DOHH2 (cell line): ENCODE measurements at regions not wholly inside any gene's neighbourhood (a gene's known extent, or its start where the extent isn't known, plus 50 kb on each side); places are given as distances from the start of the nearest gene placed in this dataset.

ENCODE experiments used
- H3F3A ChIP-seq: fragments of 200-600 bp; sonication (generic), shearing (Covaris generic); 2 replicates; pipeline ENCODE4 v1.6.0; 2016; ENCODE audit warnings: antibody characterized with exemption, mild to moderate bottlenecking; ENCODE audit not compliant: control insufficient read depth, insufficient read depth
- H3K27ac ChIP-seq: fragments of 200-600 bp; sonication (generic); 2 replicates; pipeline ENCODE4 v1.5.1; 2014; ENCODE audit warnings: low read depth, mild to moderate bottlenecking, low read length, moderate library complexity
- H3K27me3 ChIP-seq: fragments of 200-600 bp; sonication (generic); 2 replicates; pipeline ENCODE4 v1.6.1; 2014; ENCODE audit warnings: mild to moderate bottlenecking, low read length, mixed read lengths; ENCODE audit not compliant: control insufficient read depth
- H3K36me3 ChIP-seq: fragments of 200-600 bp; sonication (generic); 2 replicates; pipeline ENCODE4 v1.6.1; 2014; ENCODE audit warnings: mild to moderate bottlenecking, low read length, moderate library complexity, mixed read lengths; ENCODE audit not compliant: control insufficient read depth
- H3K4me1 ChIP-seq: fragments of 200-600 bp; sonication (generic); 2 replicates; pipeline ENCODE4 v1.6.1; 2014; ENCODE audit warnings: mild to moderate bottlenecking, low read length, mixed read lengths; ENCODE audit not compliant: control insufficient read depth
- H3K4me2 ChIP-seq: fragments of 200-600 bp; sonication (generic); 2 replicates; pipeline ENCODE4 v1.6.0; 2014; ENCODE audit warnings: mild to moderate bottlenecking, low read length, moderate library complexity
- H3K4me3 ChIP-seq: fragments of 200-600 bp; sonication (generic); 2 replicates; pipeline ENCODE4 v1.5.1; 2014; ENCODE audit warnings: mild to moderate bottlenecking, low read length, mixed read lengths
- H3K79me2 ChIP-seq: fragments of 200-600 bp; sonication (generic); 2 replicates; pipeline ENCODE4 v1.6.1; 2014; ENCODE audit warnings: mild to moderate bottlenecking, low read length, mixed read lengths; ENCODE audit not compliant: control insufficient read depth
- H3K9me2 ChIP-seq: fragments of 200-600 bp; sonication (generic); replicated peaks from 2 replicates; pipeline ENCODE4 v1.6.1; 2014; ENCODE audit warnings: mild to moderate bottlenecking, low read length, mixed read lengths; ENCODE audit not compliant: control insufficient read depth
- H3K9me3 ChIP-seq: fragments of 200-600 bp; sonication (generic); 2 replicates; pipeline ENCODE4 v1.6.1; 2014; ENCODE audit warnings: antibody characterized with exemption, low read length, mixed read lengths; ENCODE audit not compliant: control insufficient read depth, insufficient read depth
- H4K20me1 ChIP-seq: fragments of 200-600 bp; sonication (generic); 2 replicates; pipeline ENCODE4 v1.6.0; 2014; ENCODE audit warnings: low read depth, mild to moderate bottlenecking, antibody characterized with exemption, low read length, moderate library complexity; ENCODE audit not compliant: control insufficient read depth, insufficient read depth
- EZH2phosphoT487 ChIP-seq: fragments of 200-600 bp; sonication (generic); IDR thresholded peaks from 2 replicates; pipeline ENCODE4 v1.6.1; 2017; ENCODE audit warnings: borderline replicate concordance, mild to moderate bottlenecking, antibody characterized with exemption, low read length, moderate library complexity, mixed read lengths
- TF ChIP-seq, protein P1 (sequence below): fragments of 200-600 bp; sonication (generic); IDR thresholded peaks from one replicate; pipeline ENCODE4 v1.5.1; 2014; ENCODE audit warnings: antibody characterized with exemption, mild to moderate bottlenecking, low read depth, low read length; ENCODE audit not compliant: poor library complexity, severe bottlenecking

- Histone ChIP-seq H3K4me1 (no peaks in the 10 kb centered on the region), H3F3A (no peaks in the 10 kb centered on the region), H3K4me2 (no peak overlapping the region), H4K20me1 (no peaks in the 10 kb centered on the region), H3K36me3 (no peaks in the 10 kb centered on the region), H3K9me3 (no peaks in the 10 kb centered on the region), H3K4me3 (no peak overlapping the region), H3K79me2 (no peaks in the 10 kb centered on the region), H3K27me3 (no peaks in the 10 kb centered on the region), H3K9me2 (no peaks in the 10 kb centered on the region), H3K27ac (no peak overlapping the region)
- no peak for TF ChIP-seq EZH2phosphoT487
- TF ChIP-seq, protein P1, sequence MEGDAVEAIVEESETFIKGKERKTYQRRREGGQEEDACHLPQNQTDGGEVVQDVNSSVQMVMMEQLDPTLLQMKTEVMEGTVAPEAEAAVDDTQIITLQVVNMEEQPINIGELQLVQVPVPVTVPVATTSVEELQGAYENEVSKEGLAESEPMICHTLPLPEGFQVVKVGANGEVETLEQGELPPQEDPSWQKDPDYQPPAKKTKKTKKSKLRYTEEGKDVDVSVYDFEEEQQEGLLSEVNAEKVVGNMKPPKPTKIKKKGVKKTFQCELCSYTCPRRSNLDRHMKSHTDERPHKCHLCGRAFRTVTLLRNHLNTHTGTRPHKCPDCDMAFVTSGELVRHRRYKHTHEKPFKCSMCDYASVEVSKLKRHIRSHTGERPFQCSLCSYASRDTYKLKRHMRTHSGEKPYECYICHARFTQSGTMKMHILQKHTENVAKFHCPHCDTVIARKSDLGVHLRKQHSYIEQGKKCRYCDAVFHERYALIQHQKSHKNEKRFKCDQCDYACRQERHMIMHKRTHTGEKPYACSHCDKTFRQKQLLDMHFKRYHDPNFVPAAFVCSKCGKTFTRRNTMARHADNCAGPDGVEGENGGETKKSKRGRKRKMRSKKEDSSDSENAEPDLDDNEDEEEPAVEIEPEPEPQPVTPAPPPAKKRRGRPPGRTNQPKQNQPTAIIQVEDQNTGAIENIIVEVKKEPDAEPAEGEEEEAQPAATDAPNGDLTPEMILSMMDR = no peak
Observed at GRCh38 chr2:78351208-78351607, 674.3 kb upstream of the REG3G start.

DNA sequence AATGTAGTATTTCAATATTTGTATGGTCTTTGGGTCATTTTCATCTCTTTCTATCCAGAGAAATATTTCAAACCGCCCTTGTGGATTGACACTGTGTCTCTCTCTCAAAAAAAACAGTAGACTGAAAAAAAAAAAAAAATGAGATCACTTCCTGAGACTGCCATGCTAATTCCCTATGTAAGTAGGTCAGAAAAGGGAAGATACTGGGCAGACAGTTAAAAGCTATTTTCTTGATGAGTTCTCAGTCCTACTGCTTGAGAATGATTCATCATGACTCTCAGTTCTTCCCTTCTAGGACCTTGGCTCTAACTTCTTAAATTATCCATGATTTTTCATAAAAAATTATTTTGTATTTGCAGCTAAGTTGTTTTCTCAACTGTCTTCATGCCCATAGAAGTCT is 672.3 kb upstream of the REG3G start:
- H3K36me3 ChIP-seq = no peaks in the 10 kb centered on the region
- H3K9me3 ChIP-seq = no peaks in the 10 kb centered on the region
- H3K9me2 ChIP-seq = no peaks in the 10 kb centered on the region
- TF ChIP-seq EZH2phosphoT487 = no peak
- TF ChIP-seq, protein P1 = no peak
- no peak overlapping the region for H3K4me2 ChIP-seq
- H3K4me1 ChIP-seq = no peaks in the 10 kb centered on the region
- no peak overlapping the region for H3K4me3 ChIP-seq
- H3F3A ChIP-seq = no peaks in the 10 kb centered on the region
- no peaks in the 10 kb centered on the region for H3K27me3 ChIP-seq
- no peaks in the 10 kb centered on the region for H3K79me2 ChIP-seq
- no peaks in the 10 kb centered on the region for H4K20me1 ChIP-seq
- no peak overlapping the region for H3K27ac ChIP-seq

DNA sequence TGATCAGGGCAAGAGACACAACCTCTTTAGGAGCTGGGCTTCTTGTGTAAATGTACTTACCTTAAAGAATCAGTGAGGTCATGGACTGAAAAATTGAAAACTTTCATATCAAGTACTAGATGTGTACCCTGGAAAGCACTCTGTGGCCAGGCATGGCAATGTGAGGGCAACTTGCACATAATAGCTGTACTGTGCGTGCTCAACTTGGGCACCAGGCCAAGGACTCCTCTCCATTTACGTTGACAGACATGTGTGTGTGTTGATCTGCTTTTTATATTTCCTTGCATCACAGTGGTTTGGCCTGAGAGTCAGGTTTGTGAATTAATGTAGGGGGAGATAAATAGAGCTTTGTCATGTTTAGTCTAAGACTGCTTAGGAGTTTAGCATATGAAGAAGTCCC is 669.5 kb upstream of the REG3G start:
- no peaks in the 10 kb centered on the region for H3K9me2 ChIP-seq

More for the DNA sequence above, 669.5 kb upstream of the REG3G start:
- Histone ChIP-seq H4K20me1 (no peaks in the 10 kb centered on the region), H3K27ac (no peak overlapping the region), H3K27me3 (no peaks in the 10 kb centered on the region), H3F3A (no peaks in the 10 kb centered on the region), H3K4me3 (no peak overlapping the region), H3K4me2 (no peak overlapping the region), H3K79me2 (no peaks in the 10 kb centered on the region), H3K9me3 (no peaks in the 10 kb centered on the region), H3K36me3 (no peaks in the 10 kb centered on the region), H3K4me1 (no peaks in the 10 kb centered on the region)
- TF ChIP-seq EZH2phosphoT487 = no peak
- TF ChIP-seq, protein P1 = no peak
